DND-41 (cell line): ENCODE measurements at regions not wholly inside any gene's neighbourhood (a gene's known extent, or its start where the extent isn't known, plus 50 kb on each side); places are given as distances from the start of the nearest gene placed in this dataset.

Experiments
- ATAC-seq: fragments of 200-7000 bp; cut with Tn5 transposase; 3 replicates; pipeline ENCODE4 v1.9.1; 2021; ENCODE audit warnings: low read depth; ENCODE audit not compliant: insufficient read depth
- DNase-seq: peaks from one replicate; pipeline ENCODE4 v3.0.0-alpha.2; 2020
- H2AFZ ChIP-seq: 2 replicates; pipeline ENCODE4 v1.6.0; 2012; ENCODE audit warnings: low read depth, low read length
- H3K27ac ChIP-seq: 2 replicates; pipeline ENCODE4 v1.5.1; 2012; ENCODE audit warnings: low read length, inconsistent platforms
- H3K27me3 ChIP-seq: fragments of 200-600 bp; sonication (generic); 2 replicates; pipeline ENCODE4 v1.6.0; 2012; ENCODE audit warnings: low read length, mild to moderate bottlenecking, inconsistent platforms; ENCODE audit not compliant: insufficient read depth, poor library complexity
- H3K36me3 ChIP-seq: 2 replicates; pipeline ENCODE4 v1.5.1; 2012; ENCODE audit warnings: low read length, inconsistent platforms; ENCODE audit not compliant: insufficient read depth
- H3K4me1 ChIP-seq: 2 replicates; pipeline ENCODE4 v1.5.1; 2012; ENCODE audit warnings: mild to moderate bottlenecking, low read length; ENCODE audit not compliant: insufficient read depth
- H3K4me2 ChIP-seq: 2 replicates; pipeline ENCODE4 v1.6.0; 2012; ENCODE audit warnings: mild to moderate bottlenecking, moderate library complexity, low read length, inconsistent platforms; ENCODE audit not compliant: insufficient read depth
- H3K4me3 ChIP-seq, 2 experiments: fragments of 200-600 bp in 1 of 2; shearing (Covaris generic) in 1 of 2; 2 replicates each; pipeline ENCODE4 v1.5.1; 2012 to 2016; ENCODE audit warnings: inconsistent platforms in 2 of 2, low read length in 2 of 2, mild to moderate bottlenecking in 2 of 2, low read depth in 1 of 2, moderate library complexity in 1 of 2
- H3K79me2 ChIP-seq: 2 replicates; pipeline ENCODE4 v1.6.0; 2012; ENCODE audit warnings: low read length, inconsistent platforms; ENCODE audit not compliant: insufficient read depth
- H3K9ac ChIP-seq: 2 replicates; pipeline ENCODE4 v1.6.0; 2012; ENCODE audit warnings: low read depth, mild to moderate bottlenecking, inconsistent platforms, low read length, moderate library complexity
- H3K9me3 ChIP-seq: 2 replicates; pipeline ENCODE4 v1.5.1; 2012; ENCODE audit warnings: low read length, moderate library complexity, mild to moderate bottlenecking, inconsistent platforms; ENCODE audit not compliant: insufficient read depth, severe bottlenecking
- H4K20me1 ChIP-seq: 2 replicates; pipeline ENCODE4 v1.6.0; 2012; ENCODE audit warnings: low read length; ENCODE audit not compliant: insufficient read depth
- EZH2 ChIP-seq: IDR thresholded peaks from 3 replicates; pipeline ENCODE4 v1.6.1; 2012; ENCODE audit warnings: borderline replicate concordance, low read depth, mild to moderate bottlenecking, moderate library complexity, low read length, inconsistent platforms; ENCODE audit not compliant: severe bottlenecking
- TF ChIP-seq, protein P1 (sequence below): IDR thresholded peaks from 2 replicates; pipeline ENCODE4 v1.5.1; 2012; ENCODE audit warnings: borderline replicate concordance, low read length, moderate library complexity, mild to moderate bottlenecking; ENCODE audit not compliant: poor library complexity, severe bottlenecking; ENCODE audit errors: extremely low read depth

DNA sequence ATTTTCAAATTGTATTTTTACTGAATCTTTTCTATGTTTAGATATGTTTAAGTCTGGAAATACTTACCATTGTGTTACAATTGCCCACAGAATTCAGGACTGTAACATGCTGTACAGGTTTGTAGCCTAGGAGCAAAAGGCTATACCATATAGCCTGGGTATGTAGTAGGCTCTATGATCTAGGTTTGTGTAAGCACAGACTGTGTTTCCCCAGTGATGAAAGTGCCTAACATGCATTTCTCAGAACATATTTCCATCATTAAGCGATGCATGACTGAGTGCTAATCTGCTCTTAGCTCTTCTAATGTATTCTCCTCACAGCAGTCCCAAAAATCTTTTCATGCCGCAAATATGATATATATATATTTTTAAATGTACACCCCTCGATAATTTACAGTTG, 166.7 kb upstream of the PPP2R2B start:
- ATAC-seq (no peak), DNase-seq (no peak)
- TF ChIP-seq, protein P1, sequence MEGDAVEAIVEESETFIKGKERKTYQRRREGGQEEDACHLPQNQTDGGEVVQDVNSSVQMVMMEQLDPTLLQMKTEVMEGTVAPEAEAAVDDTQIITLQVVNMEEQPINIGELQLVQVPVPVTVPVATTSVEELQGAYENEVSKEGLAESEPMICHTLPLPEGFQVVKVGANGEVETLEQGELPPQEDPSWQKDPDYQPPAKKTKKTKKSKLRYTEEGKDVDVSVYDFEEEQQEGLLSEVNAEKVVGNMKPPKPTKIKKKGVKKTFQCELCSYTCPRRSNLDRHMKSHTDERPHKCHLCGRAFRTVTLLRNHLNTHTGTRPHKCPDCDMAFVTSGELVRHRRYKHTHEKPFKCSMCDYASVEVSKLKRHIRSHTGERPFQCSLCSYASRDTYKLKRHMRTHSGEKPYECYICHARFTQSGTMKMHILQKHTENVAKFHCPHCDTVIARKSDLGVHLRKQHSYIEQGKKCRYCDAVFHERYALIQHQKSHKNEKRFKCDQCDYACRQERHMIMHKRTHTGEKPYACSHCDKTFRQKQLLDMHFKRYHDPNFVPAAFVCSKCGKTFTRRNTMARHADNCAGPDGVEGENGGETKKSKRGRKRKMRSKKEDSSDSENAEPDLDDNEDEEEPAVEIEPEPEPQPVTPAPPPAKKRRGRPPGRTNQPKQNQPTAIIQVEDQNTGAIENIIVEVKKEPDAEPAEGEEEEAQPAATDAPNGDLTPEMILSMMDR: no peak
- TF ChIP-seq EZH2: no peak
- H3K27me3 ChIP-seq: peaks cover 3% of the 10 kb centered on the region
- no peaks in the 10 kb centered on the region for H4K20me1 ChIP-seq
- no peaks in the 10 kb centered on the region for H3K4me1 ChIP-seq
- no peaks in the 10 kb centered on the region for H3K79me2 ChIP-seq
- no peaks in the 10 kb centered on the region for H3K9me3 ChIP-seq
- no peaks in the 10 kb centered on the region for H3K36me3 ChIP-seq
- no peak overlapping the region for H3K27ac ChIP-seq
- no peak overlapping the region for H3K4me3 ChIP-seq
- H3K4me2 ChIP-seq: no peak overlapping the region
- no peak overlapping the region for H3K9ac ChIP-seq
- no peak overlapping the region for H2AFZ ChIP-seq

DNA sequence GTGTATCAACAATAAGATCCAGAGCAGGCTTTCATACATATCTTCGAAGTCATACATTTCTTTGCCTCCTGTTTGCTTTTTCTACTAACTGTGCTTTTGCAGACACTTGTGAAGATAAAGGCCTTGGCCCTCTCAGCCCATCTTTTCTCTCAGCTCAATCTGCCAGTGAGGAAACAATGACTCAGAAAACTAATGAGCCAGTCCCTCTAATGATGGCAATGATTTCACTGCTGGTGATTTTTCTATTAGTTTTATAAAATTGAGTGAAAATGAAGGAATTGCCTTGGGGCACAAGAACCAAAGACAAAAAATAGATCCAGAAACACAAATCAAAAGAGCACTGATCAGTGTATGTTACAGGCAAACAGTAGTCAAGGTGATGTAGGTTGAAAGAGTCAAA, 167.7 kb upstream of the PPP2R2B start:
- Histone ChIP-seq H3K4me1 (no peaks in the 10 kb centered on the region), H3K4me3 (no peak overlapping the region), H2AFZ (no peak overlapping the region), H4K20me1 (no peaks in the 10 kb centered on the region), H3K79me2 (no peaks in the 10 kb centered on the region), H3K9ac (no peak overlapping the region), H3K4me2 (no peak overlapping the region), H3K9me3 (no peaks in the 10 kb centered on the region), H3K36me3 (no peaks in the 10 kb centered on the region), H3K27ac (no peak overlapping the region), H3K27me3 (peaks cover 3% of the 10 kb centered on the region)
- ATAC-seq (no peak), DNase-seq (no peak)
- no peak for TF ChIP-seq EZH2
- TF ChIP-seq, protein P1: no peak

DNA sequence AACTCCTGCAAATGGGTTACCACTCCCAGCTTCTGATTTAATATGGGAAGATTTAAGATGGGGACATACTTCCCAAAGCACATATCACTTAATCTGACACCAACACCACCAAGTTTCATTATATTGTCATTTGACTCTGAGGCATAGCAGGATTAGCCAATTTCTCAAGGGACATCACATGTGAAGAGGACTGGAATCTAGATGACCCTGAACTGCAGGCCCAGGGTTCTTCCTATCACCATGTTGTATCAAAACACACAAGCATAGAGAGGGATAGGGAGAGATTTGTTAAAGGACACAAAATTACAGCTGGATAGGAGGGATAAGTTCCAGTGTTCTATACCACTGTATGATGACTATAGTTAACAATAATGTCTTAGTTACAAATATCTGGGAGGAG, 168.3 kb upstream of the PPP2R2B start:
- H3K36me3 ChIP-seq: no peaks in the 10 kb centered on the region
- no peak for DNase-seq
- TF ChIP-seq, protein P1: no peak
- TF ChIP-seq EZH2: no peak

DNA sequence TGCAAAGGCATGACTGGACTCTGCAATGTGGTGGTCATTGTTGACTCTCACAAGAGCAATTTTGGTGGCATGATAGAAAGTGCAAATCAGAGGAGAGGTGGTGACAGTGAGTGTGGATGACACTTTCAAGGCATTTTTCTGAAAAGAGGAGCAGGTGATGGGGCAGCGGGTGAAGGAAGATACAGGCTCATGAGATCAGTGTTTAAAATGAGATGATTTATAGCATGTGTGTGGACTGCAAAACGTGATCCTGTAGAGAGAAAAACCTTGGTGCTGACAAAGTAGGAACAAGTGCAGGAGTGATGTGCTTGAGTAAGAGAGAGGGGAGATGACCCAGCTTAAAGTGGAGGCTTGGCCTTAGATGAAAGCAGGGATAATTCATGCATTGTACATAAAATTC, 171.2 kb upstream of the PPP2R2B start:
- Histone ChIP-seq H3K27ac (no peak overlapping the region), H4K20me1 (no peaks in the 10 kb centered on the region), H3K4me3 (no peak overlapping the region), H3K27me3 (peaks cover 3% of the 10 kb centered on the region), H3K4me2 (no peak overlapping the region), H3K9me3 (no peaks in the 10 kb centered on the region), H3K36me3 (no peaks in the 10 kb centered on the region), H3K9ac (no peak overlapping the region), H3K4me1 (no peaks in the 10 kb centered on the region), H2AFZ (no peak overlapping the region), H3K79me2 (no peaks in the 10 kb centered on the region)
- ATAC-seq: no peak
- no peak for DNase-seq
- TF ChIP-seq EZH2: no peak

More for the DNA sequence above, 168.3 kb upstream of the PPP2R2B start:
- Histone ChIP-seq H3K27me3 (peaks cover 3% of the 10 kb centered on the region), H3K9me3 (no peaks in the 10 kb centered on the region), H3K79me2 (no peaks in the 10 kb centered on the region), H2AFZ (no peak overlapping the region), H3K9ac (no peak overlapping the region), H4K20me1 (no peaks in the 10 kb centered on the region), H3K4me1 (no peaks in the 10 kb centered on the region), H3K4me2 (no peak overlapping the region), H3K27ac (no peak overlapping the region), H3K4me3 (no peak overlapping the region)
- ATAC-seq: no peak
